Cerebellar cortex (tissue), 1 donor: ENCODE measurements at regions not wholly inside any gene's neighbourhood (a gene's known extent, or its start where the extent isn't known, plus 50 kb on each side); places are given as distances from the start of the nearest gene placed in this dataset.
"Not testable (repeated sequence)": the region's sequence is repeated elsewhere in the genome, so short reads cannot be mapped to it uniquely, and the experiment has no call there.

Experiments used
- DNase-seq: peaks from one replicate; pipeline ENCODE4 v3.0.0-alpha.2; 2015; ENCODE audit warnings: low spot score

- no peak for DNase-seq
Measured at GRCh38 chr14:44616204-44616603, 109.1 kb upstream of the FSCB start.

- no peak for DNase-seq
Measured at GRCh38 chr14:44613061-44613712, 106.1 kb upstream of the FSCB start.

GRCh38 chr14:44612002-44612401 lies 104.9 kb upstream of the FSCB start:
- DNase-seq, result no peak

- no peak for DNase-seq
Measured at GRCh38 chr14:44609876-44610510, 102.9 kb upstream of the FSCB start.

GRCh38 chr14:44609201-44609600 lies 102.1 kb upstream of the FSCB start:
- no peak for DNase-seq

GRCh38 chr14:44607701-44608100 lies 100.6 kb upstream of the FSCB start:
- DNase-seq, result no peak

- no peak for DNase-seq
Measured at GRCh38 chr14:44606576-44606975, 99.5 kb upstream of the FSCB start.

GRCh38 chr14:44601266-44601665 lies 94.2 kb upstream of the FSCB start:
- DNase-seq, result not testable (repeated sequence)

- no peak for DNase-seq
Measured at GRCh38 chr14:44589180-44589579, 82.1 kb upstream of the FSCB start.

GRCh38 chr14:44586910-44587309 lies 79.8 kb upstream of the FSCB start:
- DNase-seq, result no peak

GRCh38 chr14:44576356-44576755 lies 69.3 kb upstream of the FSCB start:
- DNase-seq, result no peak

GRCh38 chr14:44567997-44568396 lies 60.9 kb upstream of the FSCB start:
- no peak for DNase-seq

GRCh38 chr14:44565968-44566367 lies 58.9 kb upstream of the FSCB start:
- no peak for DNase-seq

GRCh38 chr14:44564908-44565307 lies 57.8 kb upstream of the FSCB start:
- DNase-seq, result no peak
